OCI-LY7 (cell line): ENCODE measurements at regions not wholly inside any gene's neighbourhood (a gene's known extent, or its start where the extent isn't known, plus 50 kb on each side); places are given as distances from the start of the nearest gene placed in this dataset.

Source experiments
- BruUV-seq: library from RNA; stranded (reverse); fragments of 400-500 nt; replicated peaks from 2 replicates; lab custom pipeline; 2021; lab: Mats Ljungman, UMichigan
- CTCF ChIA-PET: fragments of 300-600 bp; sonication (Branson Sonifier 250); formaldehyde crosslinking; loops from one replicate; lab custom pipeline; 2022; ENCODE audit warnings: antibody characterized with exemption; ENCODE audit not compliant: unreplicated experiment; lab: Charles Lee
- POLR2A ChIA-PET: fragments of 300-600 bp; sonication (Branson Sonifier 250); formaldehyde crosslinking; loops from one replicate; lab custom pipeline; 2022; ENCODE audit warnings: antibody characterized with exemption; lab: Charles Lee
- DNase-seq: peaks from one replicate; pipeline ENCODE4 v3.0.0-alpha.2; 2015; ENCODE audit warnings: low spot score
- H2AFZ ChIP-seq: fragments of 200-600 bp; sonication (generic), shearing (Covaris generic); 2 replicates; pipeline ENCODE4 v1.6.1; 2014; ENCODE audit warnings: mild to moderate bottlenecking, antibody characterized with exemption, low read length, moderate library complexity
- H3K27ac ChIP-seq: fragments of 200-600 bp; sonication (generic); 2 replicates; pipeline ENCODE4 v1.5.1; 2014; ENCODE audit warnings: mixed run types, low read depth, mild to moderate bottlenecking, moderate library complexity, low read length, inconsistent platforms; ENCODE audit not compliant: poor library complexity, severe bottlenecking
- H3K36me3 ChIP-seq: fragments of 200-600 bp; sonication (generic); 2 replicates; pipeline ENCODE4 v1.6.1; 2014; ENCODE audit warnings: mild to moderate bottlenecking, antibody characterized with exemption, low read length, moderate library complexity, mixed read lengths; ENCODE audit not compliant: insufficient read depth
- H3K4me1 ChIP-seq: fragments of 200-600 bp; sonication (generic); 2 replicates; pipeline ENCODE4 v1.5.1; 2014; ENCODE audit warnings: mild to moderate bottlenecking, low read length; ENCODE audit not compliant: insufficient read depth, poor library complexity, severe bottlenecking
- H3K4me2 ChIP-seq: fragments of 200-600 bp; sonication (generic); 2 replicates; pipeline ENCODE4 v1.6.1; 2014; ENCODE audit warnings: mild to moderate bottlenecking, low read length
- H3K4me3 ChIP-seq: fragments of 200-600 bp; sonication (generic); 2 replicates; pipeline ENCODE4 v1.5.1; 2014; ENCODE audit warnings: mild to moderate bottlenecking, low read depth, low read length; ENCODE audit not compliant: poor library complexity, severe bottlenecking
- H3K79me2 ChIP-seq: fragments of 200-600 bp; sonication (generic); 2 replicates; pipeline ENCODE4 v1.6.1; 2016; ENCODE audit warnings: low read depth, mild to moderate bottlenecking, low read length, moderate library complexity, mixed read lengths; ENCODE audit not compliant: insufficient read depth
- H3K9me2 ChIP-seq: fragments of 200-600 bp; sonication (generic); 2 replicates; pipeline ENCODE4 v1.6.1; 2016; ENCODE audit warnings: mild to moderate bottlenecking, low read length, mixed read lengths; ENCODE audit not compliant: insufficient read depth
- H3K9me3 ChIP-seq: fragments of 200-600 bp; sonication (generic); 2 replicates; pipeline ENCODE4 v1.6.1; 2014; ENCODE audit warnings: mild to moderate bottlenecking, mixed run types, low read length, mixed read lengths
- H4K20me1 ChIP-seq: fragments of 200-600 bp; sonication (generic); 2 replicates; pipeline ENCODE4 v1.6.1; 2014; ENCODE audit warnings: mild to moderate bottlenecking, antibody characterized with exemption, low read length, moderate library complexity, mixed read lengths; ENCODE audit not compliant: insufficient read depth
- EZH2phosphoT487 ChIP-seq: fragments of 200-600 bp; sonication (generic); IDR thresholded peaks from 2 replicates; pipeline ENCODE4 v1.6.1; 2018; ENCODE audit warnings: low read depth, borderline replicate concordance, mild to moderate bottlenecking, mixed run types, antibody characterized with exemption, low read length, moderate library complexity, mixed read lengths
- intact Hi-C: fragments of 100-400 bp; cut with micrococcal nuclease; formaldehyde crosslinking; loops from one replicate; pipeline ENCODE4 v1.10.0; 2022; ENCODE audit not compliant: unreplicated experiment
- TF ChIP-seq, protein P1 (sequence below): fragments of 200-600 bp; sonication (generic); conservative IDR thresholded peaks from 2 replicates; pipeline ENCODE4 v1.5.1; 2014; ENCODE audit warnings: mild to moderate bottlenecking, antibody characterized with exemption, low read length, moderate library complexity, mixed read lengths

DNA sequence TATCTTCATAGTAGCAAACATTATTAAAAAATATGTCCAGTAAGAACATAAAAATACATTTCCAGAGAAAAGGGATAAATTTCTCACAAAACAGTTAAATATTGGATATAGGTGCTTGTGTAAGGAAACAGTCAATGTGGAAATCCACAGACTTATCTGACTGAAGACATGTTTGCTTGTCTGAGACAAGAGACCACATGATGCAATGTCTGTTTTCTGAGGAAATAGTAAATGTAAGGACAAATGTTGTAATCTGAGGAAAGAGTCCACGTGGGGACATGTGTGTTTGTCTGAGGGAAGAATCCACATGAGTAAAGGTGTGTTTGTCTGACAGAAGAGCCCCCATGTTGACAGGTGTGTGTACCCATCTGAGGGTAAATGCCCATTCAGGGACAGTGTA, 1093.2 kb downstream of the TMEM121 start:
- Histone ChIP-seq H3K27ac (no peak overlapping the region), H3K4me1 (no peaks in the 10 kb centered on the region), H3K9me3 (no peaks in the 10 kb centered on the region), H3K4me3 (no peak overlapping the region), H4K20me1 (no peaks in the 10 kb centered on the region), H2AFZ (no peak overlapping the region), H3K9me2 (no peaks in the 10 kb centered on the region), H3K79me2 (no peaks in the 10 kb centered on the region), H3K4me2 (no peak overlapping the region), H3K36me3 (no peaks in the 10 kb centered on the region)
- TF ChIP-seq, protein P1, sequence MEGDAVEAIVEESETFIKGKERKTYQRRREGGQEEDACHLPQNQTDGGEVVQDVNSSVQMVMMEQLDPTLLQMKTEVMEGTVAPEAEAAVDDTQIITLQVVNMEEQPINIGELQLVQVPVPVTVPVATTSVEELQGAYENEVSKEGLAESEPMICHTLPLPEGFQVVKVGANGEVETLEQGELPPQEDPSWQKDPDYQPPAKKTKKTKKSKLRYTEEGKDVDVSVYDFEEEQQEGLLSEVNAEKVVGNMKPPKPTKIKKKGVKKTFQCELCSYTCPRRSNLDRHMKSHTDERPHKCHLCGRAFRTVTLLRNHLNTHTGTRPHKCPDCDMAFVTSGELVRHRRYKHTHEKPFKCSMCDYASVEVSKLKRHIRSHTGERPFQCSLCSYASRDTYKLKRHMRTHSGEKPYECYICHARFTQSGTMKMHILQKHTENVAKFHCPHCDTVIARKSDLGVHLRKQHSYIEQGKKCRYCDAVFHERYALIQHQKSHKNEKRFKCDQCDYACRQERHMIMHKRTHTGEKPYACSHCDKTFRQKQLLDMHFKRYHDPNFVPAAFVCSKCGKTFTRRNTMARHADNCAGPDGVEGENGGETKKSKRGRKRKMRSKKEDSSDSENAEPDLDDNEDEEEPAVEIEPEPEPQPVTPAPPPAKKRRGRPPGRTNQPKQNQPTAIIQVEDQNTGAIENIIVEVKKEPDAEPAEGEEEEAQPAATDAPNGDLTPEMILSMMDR: no peak
- TF ChIP-seq EZH2phosphoT487: no peak
- ChIA-PET CTCF (no interaction called here), POLR2A (no interaction called here)
- intact Hi-C loops: no loop called here
- BruUV-seq: no TSS peak
- no peak for DNase-seq

DNA sequence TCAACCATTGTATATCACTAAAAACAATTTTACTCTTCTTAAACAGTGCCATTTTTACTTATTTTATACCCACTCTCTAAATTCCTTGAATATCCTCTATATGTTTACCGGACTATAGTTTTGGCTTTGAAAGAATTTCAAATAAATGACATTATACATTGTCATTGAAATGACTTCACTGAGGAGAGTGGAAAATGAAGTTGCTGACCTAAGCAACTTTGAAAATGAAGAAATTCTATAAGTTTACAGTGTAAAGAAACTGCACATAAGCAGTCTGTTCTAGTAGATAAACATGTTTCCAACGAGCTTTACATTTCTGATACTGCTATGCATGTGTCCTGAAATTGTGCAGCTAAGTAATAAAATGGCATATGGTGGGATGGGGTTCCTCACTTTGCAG, 1094.0 kb downstream of the TMEM121 start:
- no peak overlapping the region for H2AFZ ChIP-seq
- H4K20me1 ChIP-seq: no peaks in the 10 kb centered on the region
- no peak overlapping the region for H3K4me2 ChIP-seq
- no peaks in the 10 kb centered on the region for H3K9me3 ChIP-seq
- BruUV-seq: no TSS peak
- TF ChIP-seq, protein P1: no peak
- no peak for TF ChIP-seq EZH2phosphoT487
- no peaks in the 10 kb centered on the region for H3K36me3 ChIP-seq
- ChIA-PET CTCF (no interaction called here), POLR2A (no interaction called here)
- no peaks in the 10 kb centered on the region for H3K9me2 ChIP-seq
- no peak overlapping the region for H3K4me3 ChIP-seq
- H3K79me2 ChIP-seq: no peaks in the 10 kb centered on the region
- H3K4me1 ChIP-seq: no peaks in the 10 kb centered on the region
- intact Hi-C loops: no loop called here
- H3K27ac ChIP-seq: no peak overlapping the region
- DNase-seq: no peak

DNA sequence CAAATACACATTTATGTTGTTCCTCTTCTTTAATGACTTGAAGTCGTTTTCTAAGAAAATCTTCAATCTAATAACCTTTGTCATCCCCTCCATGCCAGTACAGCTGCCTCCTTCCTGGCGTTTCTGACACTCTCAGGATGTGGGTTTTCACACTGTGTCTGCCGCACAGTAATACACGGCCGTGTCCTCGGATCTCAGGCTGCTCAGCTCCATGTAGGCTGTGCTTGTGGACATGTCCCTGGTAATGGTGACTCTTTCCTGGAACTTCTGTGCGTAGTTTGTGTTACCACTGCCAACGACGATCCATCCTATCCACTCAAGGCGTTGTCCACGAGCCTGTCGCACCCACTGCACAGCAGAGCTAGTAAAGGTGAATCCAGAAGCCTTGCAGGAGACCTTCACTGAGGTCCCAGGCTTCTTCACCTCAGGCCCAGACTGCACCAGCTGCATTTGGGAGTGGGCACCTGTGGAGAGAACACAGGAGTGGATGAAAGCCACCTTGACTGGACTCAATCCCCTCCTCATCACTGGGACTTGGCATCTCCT, 1095.9 kb downstream of the TMEM121 start:
- H3K36me3 ChIP-seq: no peaks in the 10 kb centered on the region
- intact Hi-C loops: no loop called here
- no peak overlapping the region for H3K4me3 ChIP-seq
- POLR2A ChIA-PET: no interaction called here
- TF ChIP-seq, protein P1: no peak
- TF ChIP-seq EZH2phosphoT487: no peak
- H3K79me2 ChIP-seq: no peaks in the 10 kb centered on the region
- CTCF ChIA-PET: no interaction called here
- no TSS peak for BruUV-seq
- no peaks in the 10 kb centered on the region for H3K9me2 ChIP-seq
- H3K4me2 ChIP-seq: no peak overlapping the region
- no peak overlapping the region for H2AFZ ChIP-seq
- no peaks in the 10 kb centered on the region for H4K20me1 ChIP-seq
- H3K9me3 ChIP-seq: no peaks in the 10 kb centered on the region
- DNase-seq: no peak
- no peak overlapping the region for H3K27ac ChIP-seq
- H3K4me1 ChIP-seq: no peaks in the 10 kb centered on the region
